Heart right ventricle (tissue), 16 donors: ENCODE measurements at regions not wholly inside any gene's neighbourhood (a gene's known extent, or its start where the extent isn't known, plus 50 kb on each side); places are given as distances from the start of the nearest gene placed in this dataset.

Experiments used
- ATAC-seq, 8 donors: fragments of 200-7000 bp; cut with Tn5 transposase; one replicate each; pipeline ENCODE4 v1.9.1; 2020; ENCODE audit warnings: mild to moderate bottlenecking in 8 of 8, moderate library complexity in 8 of 8, moderate number of reproducible peaks in 1 of 8
- DNase-seq, 2 donors: peaks; one replicate each; pipeline ENCODE4 v3.0.0-alpha.2; 2020
- H3K27ac ChIP-seq, 10 donors: fragments of 200-600 bp; sonication (generic) in 2 of 10; one replicate each; pipeline versions ENCODE4 v1.5.0 to v1.8.0; 2020 to 2022; ENCODE audit warnings: mild to moderate bottlenecking in 3 of 10
- H3K27me3 ChIP-seq, 7 donors: fragments of 200-600 bp; one replicate each; pipeline ENCODE4 v1.8.0; 2021 to 2022; ENCODE audit warnings: mild to moderate bottlenecking in 2 of 7
- H3K36me3 ChIP-seq, 9 donors: fragments of 200-600 bp; sonication (generic) in 1 of 9; one replicate each; pipeline versions ENCODE4 v1.5.0 to v1.8.0; 2020 to 2022; ENCODE audit warnings: mild to moderate bottlenecking in 2 of 9
- H3K4me1 ChIP-seq, 9 donors: fragments of 200-600 bp; sonication (generic) in 1 of 9; one replicate each; pipeline versions ENCODE4 v1.5.0 to v1.8.0; 2020 to 2022; ENCODE audit warnings: mild to moderate bottlenecking in 4 of 9
- H3K4me3 ChIP-seq, 10 donors: fragments of 200-600 bp; sonication (generic) in 2 of 10; one replicate each; pipeline versions ENCODE4 v1.5.0 to v1.8.0; 2020 to 2022; ENCODE audit warnings: mild to moderate bottlenecking in 7 of 10, moderate library complexity in 2 of 10
- H3K9me3 ChIP-seq, 11 donors: fragments of 200-600 bp in 10 of 11; sonication (generic) in 2 of 11; one replicate each; pipeline versions ENCODE4 v1.5.0 to v1.8.0; 2013 to 2022; ENCODE audit warnings: mild to moderate bottlenecking in 2 of 11, control low read depth in 1 of 11, moderate library complexity in 1 of 11
- WGBS, 2 donors: extraction: QIAGEN DNeasy Blood & Tissue Kit; methylation state at CpG; one replicate each; pipeline ENCODE4 v1.1.7; 2013; ENCODE audit warnings: inconsistent platforms in 1 of 2; 5-methylcytosine and 5-hydroxymethylcytosine counted together
- intact Hi-C, 10 donors: fragments of 100-400 bp; cut with DNase I; formaldehyde crosslinking; loops; one replicate each; pipeline versions ENCODE4 v1.11.1 to v1.14.2; 2022
- TF ChIP-seq, protein P1 (sequence below), 9 donors: fragments of 200-600 bp; sonication (generic) in 2 of 9; IDR thresholded peaks; one replicate each; pipeline versions ENCODE4 v1.5.0 to v1.8.0; 2021 to 2022; ENCODE audit warnings: antibody characterized with exemption in 9 of 9, mild to moderate bottlenecking in 5 of 9, moderate library complexity in 1 of 9
- donor health status: Arrhythmogenic right ventricular cardiomyopathy.
- donor health status: ischemic (EF 13 %, LVEDD 7.1; RV severe dilation, severe dysfunction).
- donor health status: healthy with polysubstance abuse.
- donor health status: DM: no; HTN: yes; CAD: no.
- donor health status: DM: no; HTN: no; CAD: no.
- donor health status: ischemic (EF 25% LVEDD 6.9; RV normal size, moderate dysfunction).
- donor health status: ischemic (EF 25% LVEDD 5.7; RV mildly dilated, moderate dysfunction).
- donor health status: healthy.
- donor health status: DM: yes; HTN: yes; CAD: no.
- donor health status: Ischemic cardiomyopathy.
- donor health status: ischemic (EF 35%, LVEDD 5.7; RV mildly dilated, moderate dysfunction).
- donor health status: nonischemic (EF 11% LVEDD 7.7; RV severe dilation, severe dysfunction).
- donor health status: DM: yes; HTN: yes; CAD: no.
- donor health status: PGD.
- donor health status: ischemic (EF 29% LVEDD 5.4; RV normal size, mild dysfunction).
- donor health status: nonischemic (EF 23%, LVEDD 6.1; RV moderate dilation, normal function).

DNA sequence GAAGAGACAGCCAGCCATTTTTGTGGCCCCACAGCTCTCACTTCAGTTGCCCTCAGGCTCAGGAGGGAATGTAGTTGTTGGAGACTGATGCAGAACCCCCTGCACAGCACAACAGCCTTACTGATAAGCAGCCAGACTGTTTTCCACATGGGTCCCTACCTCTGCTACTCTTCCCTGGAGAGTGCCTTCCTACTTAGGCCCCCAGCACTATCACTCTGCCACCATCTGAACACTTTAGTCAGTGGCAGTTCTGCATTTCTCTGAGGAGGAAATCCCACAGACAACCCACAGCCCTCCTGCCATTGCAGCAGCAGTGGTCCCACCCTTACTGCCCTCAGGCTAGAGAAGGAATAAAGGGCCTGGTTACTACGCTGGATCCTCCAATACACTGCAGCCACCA lies 61.8 kb upstream of the PTPRD start:
- intact Hi-C loops = no loop called here
- ATAC-seq = no peak
- 71 to 76% methylated on average over 1 of the region's 1 CpG for WGBS, 2 donors

GRCh38 chr9:10678010-10678409 lies 65.2 kb upstream of the PTPRD start:
- no peak overlapping the region for H3K27ac ChIP-seq
- DNase-seq (no peak), ATAC-seq (no peak)
- H3K4me1 ChIP-seq = no peaks in the 10 kb centered on the region
- peaks cover 0 to 7% (median 0%) of the 10 kb centered on the region in 11 donors for H3K9me3 ChIP-seq
- TF ChIP-seq, protein P1, sequence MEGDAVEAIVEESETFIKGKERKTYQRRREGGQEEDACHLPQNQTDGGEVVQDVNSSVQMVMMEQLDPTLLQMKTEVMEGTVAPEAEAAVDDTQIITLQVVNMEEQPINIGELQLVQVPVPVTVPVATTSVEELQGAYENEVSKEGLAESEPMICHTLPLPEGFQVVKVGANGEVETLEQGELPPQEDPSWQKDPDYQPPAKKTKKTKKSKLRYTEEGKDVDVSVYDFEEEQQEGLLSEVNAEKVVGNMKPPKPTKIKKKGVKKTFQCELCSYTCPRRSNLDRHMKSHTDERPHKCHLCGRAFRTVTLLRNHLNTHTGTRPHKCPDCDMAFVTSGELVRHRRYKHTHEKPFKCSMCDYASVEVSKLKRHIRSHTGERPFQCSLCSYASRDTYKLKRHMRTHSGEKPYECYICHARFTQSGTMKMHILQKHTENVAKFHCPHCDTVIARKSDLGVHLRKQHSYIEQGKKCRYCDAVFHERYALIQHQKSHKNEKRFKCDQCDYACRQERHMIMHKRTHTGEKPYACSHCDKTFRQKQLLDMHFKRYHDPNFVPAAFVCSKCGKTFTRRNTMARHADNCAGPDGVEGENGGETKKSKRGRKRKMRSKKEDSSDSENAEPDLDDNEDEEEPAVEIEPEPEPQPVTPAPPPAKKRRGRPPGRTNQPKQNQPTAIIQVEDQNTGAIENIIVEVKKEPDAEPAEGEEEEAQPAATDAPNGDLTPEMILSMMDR (IDR thresholded peaks at IDR 0.05) = no peak
- no peaks in the 10 kb centered on the region for H3K36me3 ChIP-seq
- 81 to 84% methylated on average over 4 of the region's 4 CpGs for WGBS, 2 donors
- H3K4me3 ChIP-seq = no peak overlapping the region
- intact Hi-C loops = no loop called here
- no peaks in the 10 kb centered on the region for H3K27me3 ChIP-seq

More for the DNA sequence above, 61.8 kb upstream of the PTPRD start:
- Histone ChIP-seq H3K9me3 (peaks cover 0 to 38% (median 0%) of the 10 kb centered on the region in 11 donors), H3K27me3 (no peaks in the 10 kb centered on the region), H3K4me3 (no peak overlapping the region), H3K27ac (no peak overlapping the region), H3K36me3 (no peaks in the 10 kb centered on the region), H3K4me1 (no peaks in the 10 kb centered on the region)
- TF ChIP-seq, protein P1 (IDR thresholded peaks at IDR 0.05) = no peak
- no peak for DNase-seq

DNA sequence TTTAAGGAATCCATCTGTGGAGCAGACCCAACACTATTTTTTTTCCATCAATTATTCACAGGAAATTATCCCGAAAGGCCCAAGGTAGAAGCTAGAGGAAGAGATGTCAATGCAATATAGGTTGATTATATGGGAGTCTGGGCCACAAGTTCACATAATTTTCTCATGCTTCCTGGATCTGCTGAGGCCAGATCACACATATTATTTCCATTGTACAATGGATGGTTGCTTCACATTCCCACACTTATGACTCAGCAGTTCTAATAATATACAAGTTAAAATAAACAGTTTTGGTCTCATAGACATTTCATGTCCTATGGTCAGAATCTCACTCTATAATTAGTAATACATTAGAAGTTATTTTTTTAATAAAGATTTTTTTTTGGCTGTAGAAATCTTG lies 66.0 kb upstream of the PTPRD start:
- intact Hi-C loops = no loop called here
- no peaks in the 10 kb centered on the region for H3K27me3 ChIP-seq
- ATAC-seq = no peak
- DNase-seq = no peak
- H3K36me3 ChIP-seq = no peaks in the 10 kb centered on the region
- no peak overlapping the region for H3K4me3 ChIP-seq
- no peak overlapping the region for H3K27ac ChIP-seq
- H3K9me3 ChIP-seq = peaks cover 0 to 3% (median 0%) of the 10 kb centered on the region in 11 donors
- no peaks in the 10 kb centered on the region for H3K4me1 ChIP-seq
- TF ChIP-seq, protein P1 (IDR thresholded peaks at IDR 0.05) = no peak
- WGBS, 2 donors = 67 to 83% methylated on average over 1 of the region's 1 CpG

GRCh38 chr9:10686943-10687342 lies 74.1 kb upstream of the PTPRD start:
- intact Hi-C loops = loop anchor here in 1 of 10 donors (10.0 kb wide), 1 partner anchor 48 kb away; no protein-coding TSS in a partner anchor
- Histone ChIP-seq H3K36me3 (no peaks in the 10 kb centered on the region), H3K27ac (no peak overlapping the region), H3K4me3 (no peak overlapping the region), H3K9me3 (no peaks in the 10 kb centered on the region), H3K27me3 (no peaks in the 10 kb centered on the region), H3K4me1 (no peaks in the 10 kb centered on the region)
- WGBS, 2 donors = 80 to 81% methylated on average over 2 of the region's 2 CpGs
- no peak for ATAC-seq
- TF ChIP-seq, protein P1 (IDR thresholded peaks at IDR 0.05) = no peak
- no peak for DNase-seq
